Activated B cell treated with CpG ODN at 0.5 μM for 24 hours (primary cell): ENCODE measurements at regions not wholly inside any gene's neighbourhood (a gene's known extent, or its start where the extent isn't known, plus 50 kb on each side); places are given as distances from the start of the nearest gene placed in this dataset.

Experiments used
- ATAC-seq: fragments of 200-7000 bp; cut with Tn5 transposase; one replicate; pipeline ENCODE4 v1.10.0; 2021; ENCODE audit warnings: low read depth, mild to moderate bottlenecking, moderate library complexity
- CTCF ChIA-PET: fragments of 350-600 bp; sonication (Branson Sonifier 250); formaldehyde crosslinking; loops from one replicate; lab custom pipeline; 2021; ENCODE audit warnings: antibody characterized with exemption; lab: Charles Lee
- POLR2A ChIA-PET: fragments of 350-600 bp; sonication (Branson Sonifier 250); formaldehyde crosslinking; loops from one replicate; lab custom pipeline; 2021; ENCODE audit warnings: antibody characterized with exemption; lab: Charles Lee
- DNase-seq: peaks from one replicate; pipeline ENCODE4 v3.0.0; 2022
- H3K27ac Mint-ChIP-seq: one replicate; pipeline ENCODE4 v1.8.0; 2020; ENCODE audit warnings: mixed read lengths
- H3K27me3 Mint-ChIP-seq: one replicate; pipeline ENCODE4 v1.8.0; 2021; ENCODE audit warnings: mixed read lengths
- H3K36me3 Mint-ChIP-seq: one replicate; pipeline ENCODE4 v1.8.0; 2021; ENCODE audit warnings: low read depth, mixed read lengths
- H3K4me1 Mint-ChIP-seq: one replicate; pipeline ENCODE4 v1.8.0; 2021; ENCODE audit warnings: mixed read lengths
- H3K4me3 Mint-ChIP-seq: one replicate; pipeline ENCODE4 v1.8.0; 2020; ENCODE audit warnings: mild to moderate bottlenecking, mixed read lengths
- H3K9me3 Mint-ChIP-seq: one replicate; pipeline ENCODE4 v1.8.0; 2020; ENCODE audit warnings: mixed read lengths
- CTCF ChIP-seq: fragments of 200-600 bp; IDR thresholded peaks from one replicate; pipeline ENCODE4 v1.8.0; 2022; ENCODE audit warnings: antibody characterized with exemption, mild to moderate bottlenecking
- intact Hi-C: fragments of 100-400 bp; cut with micrococcal nuclease; formaldehyde crosslinking; loops from one replicate; pipeline ENCODE4 v1.15.1; 2024

GRCh38 chr21:21624674-21625073 is 626.5 kb downstream of the NCAM2 start:
- CTCF ChIA-PET = no interaction called here
- DNase-seq (no peak), ATAC-seq (no peak)
- Mint-ChIP-seq H3K4me1 (no peaks in the 10 kb centered on the region), H3K27me3 (no peaks in the 10 kb centered on the region), H3K36me3 (no peaks in the 10 kb centered on the region), H3K9me3 (no peaks in the 10 kb centered on the region), H3K4me3 (no peak overlapping the region), H3K27ac (no peak overlapping the region)
- intact Hi-C loops = no loop called here
- no peak for TF ChIP-seq CTCF
- POLR2A ChIA-PET = no interaction called here

- no peaks in the 10 kb centered on the region for H3K4me1 Mint-ChIP-seq
- no peaks in the 10 kb centered on the region for H3K36me3 Mint-ChIP-seq
- POLR2A ChIA-PET = no interaction called here
- ATAC-seq = no peak
- intact Hi-C loops = no loop called here
- H3K4me3 Mint-ChIP-seq = no peak overlapping the region
- DNase-seq = no peak
- no peak for TF ChIP-seq CTCF
- H3K27me3 Mint-ChIP-seq = no peaks in the 10 kb centered on the region
- peaks cover 10% of the 10 kb centered on the region for H3K9me3 Mint-ChIP-seq
- CTCF ChIA-PET = interaction anchor here (0.6 kb wide), 1 partner anchor 1191 kb away, joined by 3 read pairs; no protein-coding TSS in a partner anchor
- H3K27ac Mint-ChIP-seq = no peak overlapping the region
Measured at GRCh38 chr21:21631961-21632360, 633.8 kb downstream of the NCAM2 start.

GRCh38 chr21:21632926-21633325 is 634.7 kb downstream of the NCAM2 start:
- Mint-ChIP-seq H3K9me3 (peaks cover 11% of the 10 kb centered on the region), H3K4me3 (no peak overlapping the region), H3K27me3 (no peaks in the 10 kb centered on the region), H3K36me3 (no peaks in the 10 kb centered on the region), H3K27ac (no peak overlapping the region), H3K4me1 (no peaks in the 10 kb centered on the region)
- CTCF ChIA-PET = no interaction called here
- DNase-seq = no peak
- no peak for TF ChIP-seq CTCF
- intact Hi-C loops = no loop called here
- POLR2A ChIA-PET = no interaction called here
- ATAC-seq = no peak

GRCh38 chr21:21661741-21662140 is 663.5 kb downstream of the NCAM2 start:
- POLR2A ChIA-PET = no interaction called here
- ATAC-seq = no peak
- no peak for DNase-seq
- CTCF ChIA-PET = no interaction called here
- H3K9me3 Mint-ChIP-seq = no peaks in the 10 kb centered on the region
- no peak overlapping the region for H3K27ac Mint-ChIP-seq
- H3K4me3 Mint-ChIP-seq = no peak overlapping the region
- no peaks in the 10 kb centered on the region for H3K36me3 Mint-ChIP-seq
- H3K27me3 Mint-ChIP-seq = no peaks in the 10 kb centered on the region
- H3K4me1 Mint-ChIP-seq = no peaks in the 10 kb centered on the region
- TF ChIP-seq CTCF = no peak
- intact Hi-C loops = no loop called here

GRCh38 chr21:21662776-21663175 is 664.6 kb downstream of the NCAM2 start:
- intact Hi-C loops = no loop called here
- ChIA-PET CTCF (no interaction called here), POLR2A (no interaction called here)
- ATAC-seq (no peak), DNase-seq (no peak)
- H3K4me3 Mint-ChIP-seq = no peak overlapping the region
- H3K27me3 Mint-ChIP-seq = no peaks in the 10 kb centered on the region
- H3K27ac Mint-ChIP-seq = no peak overlapping the region
- TF ChIP-seq CTCF = no peak
- no peaks in the 10 kb centered on the region for H3K36me3 Mint-ChIP-seq
- H3K9me3 Mint-ChIP-seq = no peaks in the 10 kb centered on the region
- no peaks in the 10 kb centered on the region for H3K4me1 Mint-ChIP-seq
